K562 (cell line): ENCODE measurements at regions not wholly inside any gene's neighbourhood (a gene's known extent, or its start where the extent isn't known, plus 50 kb on each side); places are given as distances from the start of the nearest gene placed in this dataset.

Source experiments
- BHLHE40 ChIP-seq: IDR thresholded peaks from 2 replicates; pipeline ENCODE4 v1.6.1; 2011; ENCODE audit warnings: low read length, improper control_type of control experiment
- FOXM1 ChIP-seq, 2 experiments: fragments of 450-650 bp in 1 of 2; sonication (generic) in 1 of 2; formaldehyde crosslinking in 1 of 2; IDR thresholded peaks; 2 replicates each; pipeline versions ENCODE4 v1.6.1 to v1.9.0; 2017 to 2022; ENCODE audit warnings: low read depth in 2 of 2, mild to moderate bottlenecking in 2 of 2, missing genetic modification reagents in 1 of 2, moderate library complexity in 1 of 2
- GATAD2A ChIP-seq: fragments of 450-650 bp; IDR thresholded peaks from 2 replicates; pipeline ENCODE4 v1.6.1; 2017
- NRF1 ChIP-seq, 2 experiments: fragments of 450-650 bp; IDR thresholded peaks in 1 of 2; conservative IDR thresholded peaks in 1 of 2; 2 replicates each; pipeline ENCODE4 v1.6.1; 2014; ENCODE audit warnings: mild to moderate bottlenecking in 2 of 2
- RAD51 ChIP-seq: fragments of 450-650 bp; IDR thresholded peaks from 2 replicates; pipeline ENCODE4 v1.7.1; 2016; ENCODE audit warnings: low read depth, mild to moderate bottlenecking, borderline replicate concordance
- USF2 ChIP-seq: sonication (generic); formaldehyde crosslinking; IDR thresholded peaks from 2 replicates; pipeline ENCODE4 v1.5.0; 2020; ENCODE audit warnings: missing genetic modification reagents
- ZNF274 ChIP-seq: IDR thresholded peaks from 2 replicates; pipeline ENCODE4 v1.6.1; 2011; ENCODE audit warnings: low read depth, mild to moderate bottlenecking, low read length, moderate library complexity, borderline replicate concordance
- ZNF311 ChIP-seq: fragments of 250-450 bp; sonication (Bioruptor Pico); IDR thresholded peaks from 2 replicates; pipeline ENCODE4 v1.4.0; 2020; ENCODE audit warnings: mild to moderate bottlenecking, moderate library complexity
- TF ChIP-seq, protein P1 (sequence below): sonication (generic); formaldehyde crosslinking; IDR thresholded peaks from 2 replicates; pipeline ENCODE4 v1.8.1; 2023; ENCODE audit warnings: mild to moderate bottlenecking, missing genetic modification reagents
- TF ChIP-seq, protein P2 (sequence below): fragments of 150-350 bp; conservative IDR thresholded peaks from 2 replicates; pipeline ENCODE4 v1.6.1; 2014; ENCODE audit warnings: low read length
- TF ChIP-seq, protein P3 (sequence below), 2 experiments: IDR thresholded peaks in 1 of 2; conservative IDR thresholded peaks in 1 of 2; 2 replicates each; pipeline ENCODE4 v1.6.1; 2016; ENCODE audit warnings: low read depth in 2 of 2, mild to moderate bottlenecking in 1 of 2, missing compliant biosample characterization in 1 of 2, missing genetic modification characterization in 1 of 2, moderate library complexity in 1 of 2

DNA sequence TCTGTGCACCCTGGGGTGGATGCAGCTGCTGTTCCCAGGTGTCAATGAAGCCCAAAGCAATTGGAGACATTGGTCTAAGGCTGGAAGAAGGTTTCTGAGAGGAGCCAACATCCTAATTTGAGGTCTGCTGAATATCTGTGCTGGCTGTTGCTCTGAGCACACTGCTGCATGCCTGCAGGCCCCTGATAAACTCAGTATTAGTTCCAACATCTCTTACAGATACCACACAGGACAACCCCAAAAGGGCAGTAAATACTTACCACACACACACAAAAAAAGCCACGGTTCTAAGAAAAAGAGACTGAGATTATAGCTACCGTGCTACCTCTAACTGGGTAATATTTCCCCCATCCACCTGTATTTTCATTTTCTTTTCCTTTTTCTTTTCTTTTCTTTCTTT is 164.3 kb upstream of the SOX4 start:
- TF ChIP-seq ZNF311 (CRISPR knock-in tag) (no peak), NRF1 (conservative IDR thresholded peaks at IDR 0.05 in 1 of 2, IDR thresholded peaks at IDR 0.05 in 1 of 2) (no peak), FOXM1 (IDR thresholded peaks at IDR 0.05; ENCODE audit: low read depth) (no peak), FOXM1 (CRISPR knock-in tag; IDR thresholded peaks at IDR 0.05; ENCODE audit: low read depth) (no peak), RAD51 (no peak), ZNF274 (no peak), USF2 (no peak), GATAD2A (no peak), BHLHE40 (no peak)
- TF ChIP-seq, protein P1, sequence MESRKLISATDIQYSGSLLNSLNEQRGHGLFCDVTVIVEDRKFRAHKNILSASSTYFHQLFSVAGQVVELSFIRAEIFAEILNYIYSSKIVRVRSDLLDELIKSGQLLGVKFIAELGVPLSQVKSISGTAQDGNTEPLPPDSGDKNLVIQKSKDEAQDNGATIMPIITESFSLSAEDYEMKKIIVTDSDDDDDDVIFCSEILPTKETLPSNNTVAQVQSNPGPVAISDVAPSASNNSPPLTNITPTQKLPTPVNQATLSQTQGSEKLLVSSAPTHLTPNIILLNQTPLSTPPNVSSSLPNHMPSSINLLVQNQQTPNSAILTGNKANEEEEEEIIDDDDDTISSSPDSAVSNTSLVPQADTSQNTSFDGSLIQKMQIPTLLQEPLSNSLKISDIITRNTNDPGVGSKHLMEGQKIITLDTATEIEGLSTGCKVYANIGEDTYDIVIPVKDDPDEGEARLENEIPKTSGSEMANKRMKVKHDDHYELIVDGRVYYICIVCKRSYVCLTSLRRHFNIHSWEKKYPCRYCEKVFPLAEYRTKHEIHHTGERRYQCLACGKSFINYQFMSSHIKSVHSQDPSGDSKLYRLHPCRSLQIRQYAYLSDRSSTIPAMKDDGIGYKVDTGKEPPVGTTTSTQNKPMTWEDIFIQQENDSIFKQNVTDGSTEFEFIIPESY (CRISPR knock-in tag) = no peak
- TF ChIP-seq, protein P2, sequence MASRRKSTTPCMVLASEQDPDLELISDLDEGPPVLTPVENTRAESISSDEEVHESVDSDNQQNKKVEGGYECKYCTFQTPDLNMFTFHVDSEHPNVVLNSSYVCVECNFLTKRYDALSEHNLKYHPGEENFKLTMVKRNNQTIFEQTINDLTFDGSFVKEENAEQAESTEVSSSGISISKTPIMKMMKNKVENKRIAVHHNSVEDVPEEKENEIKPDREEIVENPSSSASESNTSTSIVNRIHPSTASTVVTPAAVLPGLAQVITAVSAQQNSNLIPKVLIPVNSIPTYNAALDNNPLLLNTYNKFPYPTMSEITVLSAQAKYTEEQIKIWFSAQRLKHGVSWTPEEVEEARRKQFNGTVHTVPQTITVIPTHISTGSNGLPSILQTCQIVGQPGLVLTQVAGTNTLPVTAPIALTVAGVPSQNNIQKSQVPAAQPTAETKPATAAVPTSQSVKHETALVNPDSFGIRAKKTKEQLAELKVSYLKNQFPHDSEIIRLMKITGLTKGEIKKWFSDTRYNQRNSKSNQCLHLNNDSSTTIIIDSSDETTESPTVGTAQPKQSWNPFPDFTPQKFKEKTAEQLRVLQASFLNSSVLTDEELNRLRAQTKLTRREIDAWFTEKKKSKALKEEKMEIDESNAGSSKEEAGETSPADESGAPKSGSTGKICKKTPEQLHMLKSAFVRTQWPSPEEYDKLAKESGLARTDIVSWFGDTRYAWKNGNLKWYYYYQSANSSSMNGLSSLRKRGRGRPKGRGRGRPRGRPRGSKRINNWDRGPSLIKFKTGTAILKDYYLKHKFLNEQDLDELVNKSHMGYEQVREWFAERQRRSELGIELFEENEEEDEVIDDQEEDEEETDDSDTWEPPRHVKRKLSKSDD = no peak
- TF ChIP-seq, protein P3, sequence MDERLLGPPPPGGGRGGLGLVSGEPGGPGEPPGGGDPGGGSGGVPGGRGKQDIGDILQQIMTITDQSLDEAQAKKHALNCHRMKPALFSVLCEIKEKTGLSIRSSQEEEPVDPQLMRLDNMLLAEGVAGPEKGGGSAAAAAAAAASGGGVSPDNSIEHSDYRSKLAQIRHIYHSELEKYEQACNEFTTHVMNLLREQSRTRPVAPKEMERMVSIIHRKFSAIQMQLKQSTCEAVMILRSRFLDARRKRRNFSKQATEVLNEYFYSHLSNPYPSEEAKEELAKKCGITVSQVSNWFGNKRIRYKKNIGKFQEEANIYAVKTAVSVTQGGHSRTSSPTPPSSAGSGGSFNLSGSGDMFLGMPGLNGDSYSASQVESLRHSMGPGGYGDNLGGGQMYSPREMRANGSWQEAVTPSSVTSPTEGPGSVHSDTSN (CRISPR knock-in tag; IDR thresholded peaks at IDR 0.05; ENCODE audit: low read depth) = no peak
- TF ChIP-seq, protein P3 (tag; conservative IDR thresholded peaks at IDR 0.05; ENCODE audit: low read depth) = no peak
